HepG2 (cell line): ENCODE measurements at regions not wholly inside any gene's neighbourhood (a gene's known extent, or its start where the extent isn't known, plus 50 kb on each side); places are given as distances from the start of the nearest gene placed in this dataset.

Experiments
- ATAC-seq: fragments of 200-7000 bp; cut with Tn5 transposase; 3 replicates; pipeline ENCODE4 v1.9.1; 2020; ENCODE audit warnings: mild to moderate bottlenecking, moderate library complexity
- BruUV-seq: library from RNA; stranded (reverse); fragments of 400-500 nt; replicated peaks from 2 replicates; lab custom pipeline; 2021; lab: Mats Ljungman, UMichigan
- CTCF ChIA-PET: fragments of 300-600 bp; formaldehyde crosslinking; extraction: SDS; loops from one replicate; lab custom pipeline; 2021; ENCODE audit warnings: low total read pairs, inconsistent platforms, low intra/inter-chr PET ratio; lab: Yijun Ruan, JAX
- POLR2A ChIA-PET: fragments of 350-600 bp; sonication (Branson Sonifier 250); formaldehyde crosslinking; loops from one replicate; lab custom pipeline; 2020; ENCODE audit warnings: antibody characterized with exemption, inconsistent platforms; lab: Yijun Ruan, JAX
- DNase-seq: peaks from one replicate; pipeline ENCODE4 v3.0.0-alpha.2; 2015; ENCODE audit warnings: low spot score
- FAIRE-seq: peaks from 3 replicates; lab custom pipeline; 2011; peaks lifted over from hg19 to GRCh38; lab: Jason Lieb, UNC
- H2AFZ ChIP-seq: one replicate; pipeline ENCODE4 v1.6.1; 2011; ENCODE audit warnings: low read length, inconsistent platforms
- H3K27ac ChIP-seq: fragments of 300-600 bp; 3 replicates; pipeline ENCODE4 v1.8.0; 2011; ENCODE audit warnings: mixed run types, mild to moderate bottlenecking, mixed read lengths, low read length, inconsistent platforms; ENCODE audit not compliant: insufficient read depth; ENCODE audit errors: extremely low read length
- H3K27me3 ChIP-seq, 2 experiments: fragments of 200-600 bp in 1 of 2; 2 replicates in 1 of 2; 3 replicates in 1 of 2; pipeline versions ENCODE4 v1.6.0 to v1.8.0; 2011; ENCODE audit warnings: low read length in 2 of 2, mild to moderate bottlenecking in 2 of 2, moderate library complexity in 2 of 2, inconsistent platforms in 1 of 2; ENCODE audit not compliant: insufficient read depth in 2 of 2, control insufficient read depth in 1 of 2
- H3K36me3 ChIP-seq, 2 experiments: fragments of 200-600 bp in 1 of 2; replicated peaks in 1 of 2; 2 replicates in 1 of 2; 3 replicates in 1 of 2; pipeline versions ENCODE4 v1.5.1 to v1.8.0; 2011; ENCODE audit warnings: low read length in 2 of 2, inconsistent platforms in 1 of 2; ENCODE audit not compliant: insufficient read depth in 2 of 2, control insufficient read depth in 1 of 2
- H3K4me1 ChIP-seq: 2 replicates; pipeline ENCODE4 v1.5.1; 2012; ENCODE audit warnings: low read length, inconsistent platforms; ENCODE audit not compliant: insufficient read depth
- H3K4me2 ChIP-seq: 2 replicates; pipeline ENCODE4 v1.6.0; 2011; ENCODE audit warnings: low read depth, low read length, inconsistent platforms
- H3K4me3 ChIP-seq, 3 experiments: fragments of 200-600 bp in 1 of 3; sonication (generic), shearing (Covaris generic) in 1 of 3; replicated peaks in 1 of 3; 2 replicates each; pipeline ENCODE4 v1.5.1; 2011 to 2016; ENCODE audit warnings: low read length in 3 of 3, inconsistent platforms in 2 of 3, low read depth in 2 of 3, mild to moderate bottlenecking in 2 of 3, control low read depth in 1 of 3, mixed read lengths in 1 of 3; ENCODE audit not compliant: insufficient read depth in 1 of 3
- H3K79me2 ChIP-seq: one replicate; pipeline ENCODE4 v1.6.1; 2011; ENCODE audit warnings: low read length, inconsistent platforms; ENCODE audit not compliant: insufficient read depth
- H3K9ac ChIP-seq: 2 replicates; pipeline ENCODE4 v1.6.0; 2011; ENCODE audit warnings: mild to moderate bottlenecking, low read depth, low read length, inconsistent platforms; ENCODE audit not compliant: insufficient read depth
- H3K9me3 ChIP-seq: 2 replicates; pipeline ENCODE4 v1.5.1; 2012; ENCODE audit warnings: mild to moderate bottlenecking, low read length
- H4K20me1 ChIP-seq: 2 replicates; pipeline ENCODE4 v1.6.0; 2011; ENCODE audit warnings: inconsistent platforms, mild to moderate bottlenecking, low read length, moderate library complexity; ENCODE audit not compliant: insufficient read depth
- CENPX ChIP-seq: sonication (generic); formaldehyde crosslinking; IDR thresholded peaks from 2 replicates; pipeline ENCODE4 v1.9.0; 2021; ENCODE audit warnings: mild to moderate bottlenecking, missing genetic modification reagents, moderate library complexity
- CHD4 ChIP-seq: fragments of 200-600 bp; sonication (generic); IDR thresholded peaks from 2 replicates; pipeline ENCODE4 v1.7.0; 2017; ENCODE audit warnings: mild to moderate bottlenecking, low read length, borderline replicate concordance
- ELF4 ChIP-seq: sonication (generic); formaldehyde crosslinking; IDR thresholded peaks from 2 replicates; pipeline ENCODE4 v1.5.0; 2020; ENCODE audit warnings: missing genetic modification reagents, mild to moderate bottlenecking, moderate library complexity, borderline replicate concordance
- MBNL3 ChIP-seq: fragments of 250-450 bp; sonication (Bioruptor Pico); conservative IDR thresholded peaks from 2 replicates; pipeline ENCODE4 v1.8.0; 2022; ENCODE audit warnings: mild to moderate bottlenecking, inconsistent platforms
- NAIF1 ChIP-seq: sonication (generic); formaldehyde crosslinking; IDR thresholded peaks from 2 replicates; pipeline ENCODE4 v1.5.0; 2020; ENCODE audit warnings: mild to moderate bottlenecking, missing genetic modification reagents, borderline replicate concordance
- PAX8 ChIP-seq: sonication (generic); formaldehyde crosslinking; IDR thresholded peaks from 2 replicates; pipeline ENCODE4 v1.8.0; 2022; ENCODE audit warnings: mild to moderate bottlenecking, missing genetic modification reagents, borderline replicate concordance
- TCF12 ChIP-seq, 2 experiments: fragments of 450-650 bp in 1 of 2; sonication (generic) in 1 of 2; formaldehyde crosslinking in 1 of 2; IDR thresholded peaks; 2 replicates each; pipeline versions ENCODE4 v1.6.1 to v1.8.0; 2017 to 2022; ENCODE audit warnings: antibody characterized with exemption in 1 of 2, mild to moderate bottlenecking in 1 of 2, missing genetic modification reagents in 1 of 2, moderate library complexity in 1 of 2
- ZBTB42 ChIP-seq: sonication (generic); formaldehyde crosslinking; IDR thresholded peaks from 2 replicates; pipeline ENCODE4 v1.5.0; 2020; ENCODE audit warnings: mild to moderate bottlenecking, missing genetic modification reagents
- ZNF160 ChIP-seq: sonication (generic); formaldehyde crosslinking; IDR thresholded peaks from 2 replicates; pipeline ENCODE4 v1.8.0; 2022; ENCODE audit warnings: mild to moderate bottlenecking, inconsistent platforms, missing genetic modification reagents
- ZNF670 ChIP-seq: sonication (generic); formaldehyde crosslinking; IDR thresholded peaks from 2 replicates; pipeline ENCODE4 v1.8.0; 2022; ENCODE audit warnings: mild to moderate bottlenecking, missing genetic modification reagents, borderline replicate concordance
- WGBS: methylation state at CpG from one replicate; pipeline ENCODE4 v1.1.6; 2017; ENCODE audit warnings: low lambda C conversion rate; 5-methylcytosine and 5-hydroxymethylcytosine counted together
- in situ Hi-C: cut with HindIII; loops from 2 replicates; pipeline ENCODE4 v1.10.0; 2017; ENCODE audit warnings: low pct_unique_long_range_greater_than_20kb; ENCODE audit not compliant: extremely low pct_ligation_motif_present
- intact Hi-C: fragments of 100-400 bp; cut with micrococcal nuclease; formaldehyde crosslinking; loops from one replicate; pipeline ENCODE4 v1.10.0; 2022; ENCODE audit not compliant: unreplicated experiment
- TF ChIP-seq, protein P1 (sequence below): sonication (generic); formaldehyde crosslinking; IDR thresholded peaks from 2 replicates; pipeline ENCODE4 v1.4.0; 2020; ENCODE audit warnings: missing genetic modification reagents, borderline replicate concordance
- TF ChIP-seq, protein P2 (sequence below): sonication (generic); formaldehyde crosslinking; conservative IDR thresholded peaks from 2 replicates; pipeline ENCODE4 v1.4.0; 2020; ENCODE audit warnings: missing genetic modification reagents
- TF ChIP-seq, protein P3 (sequence below): sonication (generic); formaldehyde crosslinking; IDR thresholded peaks from 2 replicates; pipeline ENCODE4 v1.4.0; 2020; ENCODE audit warnings: missing genetic modification reagents, mild to moderate bottlenecking, borderline replicate concordance

DNA sequence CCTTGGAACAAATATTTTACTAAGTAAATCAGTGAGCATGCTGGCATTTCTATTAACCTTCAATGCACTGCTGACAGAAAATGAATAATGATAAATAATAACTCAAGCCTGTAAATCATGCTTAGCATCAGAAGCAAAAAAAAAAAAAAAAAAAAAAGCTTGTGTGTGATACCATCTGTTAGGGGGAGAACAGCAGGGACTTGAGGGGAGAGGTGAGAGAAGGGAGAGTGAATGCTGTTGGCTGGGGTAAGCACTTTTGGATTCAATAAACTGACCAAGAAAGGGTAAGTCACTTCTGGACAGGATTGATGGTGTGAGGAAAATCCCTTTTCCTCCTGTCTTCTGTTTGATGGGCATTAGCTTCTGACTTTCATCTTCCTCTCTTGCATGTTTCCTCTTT is 996.4 kb downstream of the KCNMA1 start:
- no peak overlapping the region for H2AFZ ChIP-seq
- no peaks in the 10 kb centered on the region for H3K4me1 ChIP-seq
- no peaks in the 10 kb centered on the region for H3K36me3 ChIP-seq
- no peaks in the 10 kb centered on the region for H3K9me3 ChIP-seq
- POLR2A ChIA-PET = no interaction called here
- no peaks in the 10 kb centered on the region for H3K79me2 ChIP-seq
- no peaks in the 10 kb centered on the region for H4K20me1 ChIP-seq
- CTCF ChIA-PET = no interaction called here
- H3K4me3 ChIP-seq = no peak overlapping the region
- DNase-seq = no peak
- H3K9ac ChIP-seq = no peak overlapping the region
- H3K27ac ChIP-seq = no peak overlapping the region
- ATAC-seq = no peak
- peaks cover 2 to 5% of the 10 kb centered on the region in 2 experiments; a peak in 2 of 5 replicates for H3K27me3 ChIP-seq
- BruUV-seq = no TSS peak
- no peak overlapping the region for H3K4me2 ChIP-seq
- FAIRE-seq = no peak
- in situ Hi-C loops = no loop called here
- intact Hi-C loops = no loop called here
- TF ChIP-seq, protein P1, sequence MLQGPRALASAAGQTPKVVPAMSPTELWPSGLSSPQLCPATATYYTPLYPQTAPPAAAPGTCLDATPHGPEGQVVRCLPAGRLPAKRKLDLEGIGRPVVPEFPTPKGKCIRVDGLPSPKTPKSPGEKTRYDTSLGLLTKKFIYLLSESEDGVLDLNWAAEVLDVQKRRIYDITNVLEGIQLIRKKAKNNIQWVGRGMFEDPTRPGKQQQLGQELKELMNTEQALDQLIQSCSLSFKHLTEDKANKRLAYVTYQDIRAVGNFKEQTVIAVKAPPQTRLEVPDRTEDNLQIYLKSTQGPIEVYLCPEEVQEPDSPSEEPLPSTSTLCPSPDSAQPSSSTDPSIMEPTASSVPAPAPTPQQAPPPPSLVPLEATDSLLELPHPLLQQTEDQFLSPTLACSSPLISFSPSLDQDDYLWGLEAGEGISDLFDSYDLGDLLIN (CRISPR knock-in tag) = no peak
- no peak for TF ChIP-seq PAX8
- TF ChIP-seq ZNF160 (CRISPR knock-in tag) = no peak

DNA sequence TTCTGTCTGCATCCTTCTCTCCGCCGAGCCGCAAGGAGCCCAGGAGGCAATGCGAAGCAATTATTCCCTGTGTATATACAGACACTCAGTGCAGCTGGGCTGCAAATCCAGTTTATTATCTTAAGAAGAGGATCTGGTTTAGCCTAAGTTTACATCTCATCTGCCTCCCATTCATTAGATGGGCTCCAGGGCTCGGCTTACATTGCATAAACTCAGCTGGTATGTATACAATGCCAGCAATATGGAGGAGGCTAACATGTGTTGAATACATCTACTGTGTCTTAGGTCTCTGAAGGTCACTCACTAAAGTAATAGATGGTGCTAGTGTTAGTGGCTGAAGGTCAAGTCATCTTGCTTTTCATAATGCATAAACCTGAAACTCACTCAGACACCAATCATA is 996.8 kb downstream of the KCNMA1 start:
- H3K27ac ChIP-seq = no peak overlapping the region
- 52% methylated on average over 5 of the region's 5 CpGs for WGBS
- H3K79me2 ChIP-seq = no peaks in the 10 kb centered on the region
- ChIA-PET CTCF (no interaction called here), POLR2A (no interaction called here)
- H3K27me3 ChIP-seq = peaks cover 2 to 5% of the 10 kb centered on the region in 2 experiments; a peak in 2 of 5 replicates
- no peaks in the 10 kb centered on the region for H3K9me3 ChIP-seq
- H3K36me3 ChIP-seq = no peaks in the 10 kb centered on the region
- no peak for FAIRE-seq
- H3K4me3 ChIP-seq = no peak overlapping the region
- no TSS peak for BruUV-seq
- no peak overlapping the region for H3K9ac ChIP-seq
- no peaks in the 10 kb centered on the region for H4K20me1 ChIP-seq
- no peak overlapping the region for H2AFZ ChIP-seq
- no peak for ATAC-seq
- no peaks in the 10 kb centered on the region for H3K4me1 ChIP-seq
- intact Hi-C loops (no loop called here), in situ Hi-C loops (no loop called here)
- no peak overlapping the region for H3K4me2 ChIP-seq
- DNase-seq = no peak
- TF ChIP-seq ZBTB42 (CRISPR knock-in tag) (no peak), CHD4 (no peak), CENPX (CRISPR knock-in tag) (no peak), ELF4 (CRISPR knock-in tag) (no peak), ZNF670 (no peak), NAIF1 (CRISPR knock-in tag) (no peak), MBNL3 (CRISPR knock-in tag) (no peak), TCF12 (IDR thresholded peaks at IDR 0.05) (no peak), TCF12 (CRISPR knock-in tag; IDR thresholded peaks at IDR 0.05) (no peak)
- TF ChIP-seq, protein P2, sequence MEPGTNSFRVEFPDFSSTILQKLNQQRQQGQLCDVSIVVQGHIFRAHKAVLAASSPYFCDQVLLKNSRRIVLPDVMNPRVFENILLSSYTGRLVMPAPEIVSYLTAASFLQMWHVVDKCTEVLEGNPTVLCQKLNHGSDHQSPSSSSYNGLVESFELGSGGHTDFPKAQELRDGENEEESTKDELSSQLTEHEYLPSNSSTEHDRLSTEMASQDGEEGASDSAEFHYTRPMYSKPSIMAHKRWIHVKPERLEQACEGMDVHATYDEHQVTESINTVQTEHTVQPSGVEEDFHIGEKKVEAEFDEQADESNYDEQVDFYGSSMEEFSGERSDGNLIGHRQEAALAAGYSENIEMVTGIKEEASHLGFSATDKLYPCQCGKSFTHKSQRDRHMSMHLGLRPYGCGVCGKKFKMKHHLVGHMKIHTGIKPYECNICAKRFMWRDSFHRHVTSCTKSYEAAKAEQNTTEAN (CRISPR knock-in tag) = no peak
- TF ChIP-seq, protein P3, sequence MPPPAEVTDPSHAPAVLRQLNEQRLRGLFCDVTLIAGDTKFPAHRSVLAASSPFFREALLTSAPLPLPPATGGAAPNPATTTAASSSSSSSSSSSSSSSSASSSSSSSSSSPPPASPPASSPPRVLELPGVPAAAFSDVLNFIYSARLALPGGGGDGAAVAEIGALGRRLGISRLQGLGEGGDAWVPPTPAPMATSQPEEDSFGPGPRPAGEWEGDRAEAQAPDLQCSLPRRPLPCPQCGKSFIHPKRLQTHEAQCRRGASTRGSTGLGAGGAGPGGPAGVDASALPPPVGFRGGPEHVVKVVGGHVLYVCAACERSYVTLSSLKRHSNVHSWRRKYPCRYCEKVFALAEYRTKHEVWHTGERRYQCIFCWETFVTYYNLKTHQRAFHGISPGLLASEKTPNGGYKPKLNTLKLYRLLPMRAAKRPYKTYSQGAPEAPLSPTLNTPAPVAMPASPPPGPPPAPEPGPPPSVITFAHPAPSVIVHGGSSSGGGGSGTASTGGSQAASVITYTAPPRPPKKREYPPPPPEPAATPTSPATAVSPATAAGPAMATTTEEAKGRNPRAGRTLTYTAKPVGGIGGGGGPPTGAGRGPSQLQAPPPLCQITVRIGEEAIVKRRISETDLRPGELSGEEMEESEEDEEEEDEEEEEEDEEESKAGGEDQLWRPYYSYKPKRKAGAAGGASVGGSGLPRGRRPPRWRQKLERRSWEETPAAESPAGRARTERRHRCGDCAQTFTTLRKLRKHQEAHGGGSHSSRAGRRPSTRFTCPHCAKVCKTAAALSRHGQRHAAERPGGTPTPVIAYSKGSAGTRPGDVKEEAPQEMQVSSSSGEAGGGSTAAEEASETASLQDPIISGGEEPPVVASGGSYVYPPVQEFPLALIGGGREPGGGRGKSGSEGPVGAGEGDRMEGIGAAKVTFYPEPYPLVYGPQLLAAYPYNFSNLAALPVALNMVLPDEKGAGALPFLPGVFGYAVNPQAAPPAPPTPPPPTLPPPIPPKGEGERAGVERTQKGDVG (CRISPR knock-in tag) = no peak
